GM19372 (cell line): ENCODE measurements at regions not wholly inside any gene's neighbourhood (a gene's known extent, or its start where the extent isn't known, plus 50 kb on each side); places are given as distances from the start of the nearest gene placed in this dataset.

Source experiments
- ATAC-seq: cut with Tn5 transposase; IDR thresholded peaks from one replicate; pipeline ENCODE4 v1.9.1; 2021; ENCODE audit warnings: mild to moderate bottlenecking, low read depth, moderate library complexity; ENCODE audit not compliant: unreplicated experiment

GRCh38 chr5:4158750-4159447, 563.3 kb downstream of the IRX1 start:
- ATAC-seq: no peak

GRCh38 chr5:4159681-4160080, 564.0 kb downstream of the IRX1 start:
- no peak for ATAC-seq

- ATAC-seq: no peak
These were observed 568.5 kb downstream of the IRX1 start for GRCh38 chr5:4164167-4164566.

- ATAC-seq: no peak
These were observed 585.1 kb downstream of the IRX1 start for GRCh38 chr5:4180703-4181102.

- ATAC-seq: no peak
These were observed 586.5 kb downstream of the IRX1 start for GRCh38 chr5:4182144-4182543.

GRCh38 chr5:4185127-4185526, 589.5 kb downstream of the IRX1 start:
- ATAC-seq: no peak

- ATAC-seq: no peak
These were observed 593.1 kb downstream of the IRX1 start for GRCh38 chr5:4188704-4189103.

GRCh38 chr5:4189317-4189716, 593.7 kb downstream of the IRX1 start:
- ATAC-seq: no peak

GRCh38 chr5:4191041-4191440, 595.4 kb downstream of the IRX1 start:
- no peak for ATAC-seq

GRCh38 chr5:4191703-4192102, 596.1 kb downstream of the IRX1 start:
- no peak for ATAC-seq

- no peak for ATAC-seq
These were observed 596.5 kb downstream of the IRX1 start for GRCh38 chr5:4192111-4192510.

- ATAC-seq: no peak
These were observed 601.1 kb downstream of the IRX1 start for GRCh38 chr5:4196744-4197143.

GRCh38 chr5:4197151-4197550, 601.5 kb downstream of the IRX1 start:
- no peak for ATAC-seq

- no peak for ATAC-seq
These were observed 602.8 kb downstream of the IRX1 start for GRCh38 chr5:4198461-4198860.

- ATAC-seq: no peak
These were observed 603.6 kb downstream of the IRX1 start for GRCh38 chr5:4199049-4199841.

GRCh38 chr5:4203146-4203545, 607.5 kb downstream of the IRX1 start:
- ATAC-seq: no peak

- ATAC-seq: no peak
These were observed 608.9 kb downstream of the IRX1 start for GRCh38 chr5:4204276-4205141.

- no peak for ATAC-seq
These were observed 609.8 kb downstream of the IRX1 start for GRCh38 chr5:4205398-4205797.

- ATAC-seq: no peak
These were observed 610.5 kb downstream of the IRX1 start for GRCh38 chr5:4206127-4206526.

GRCh38 chr5:4207486-4207885, 611.9 kb downstream of the IRX1 start:
- no peak for ATAC-seq

- ATAC-seq: no peak
These were observed 612.9 kb downstream of the IRX1 start for GRCh38 chr5:4208537-4208936.
